Ascending aorta (tissue), 2 donors: ENCODE measurements at regions not wholly inside any gene's neighbourhood (a gene's known extent, or its start where the extent isn't known, plus 50 kb on each side); places are given as distances from the start of the nearest gene placed in this dataset.
A peak's percentile ranks its signal among the peaks of the same experiment; 100 is the strongest.

ENCODE experiments used
- DNase-seq, 2 donors: peaks; one replicate each; pipeline ENCODE4 v3.0.0-alpha.2; 2019; ENCODE audit warnings: low spot score in 2 of 2
- H3K27ac ChIP-seq, 2 donors: fragments of 200-600 bp; sonication (generic); one replicate each; pipeline ENCODE4 v1.5.1; 2016 to 2017; ENCODE audit warnings: mild to moderate bottlenecking in 1 of 2
- H3K27me3 ChIP-seq: fragments of 200-600 bp; sonication (generic); one replicate; pipeline ENCODE4 v1.5.1; 2017
- H3K36me3 ChIP-seq, 2 donors: fragments of 200-600 bp; sonication (generic); one replicate each; pipeline ENCODE4 v1.5.1; 2016
- H3K4me1 ChIP-seq, 2 donors: fragments of 200-600 bp; sonication (generic); one replicate each; pipeline ENCODE4 v1.5.1; 2016 to 2017; ENCODE audit warnings: mild to moderate bottlenecking in 1 of 2
- H3K4me3 ChIP-seq, 2 donors: fragments of 200-600 bp; sonication (generic); one replicate each; pipeline ENCODE4 v1.5.1; 2016 to 2017; ENCODE audit warnings: mild to moderate bottlenecking in 1 of 2
- H3K9me3 ChIP-seq, 2 donors: fragments of 200-600 bp; sonication (generic); one replicate each; pipeline ENCODE4 v1.5.1; 2016
- intact Hi-C: fragments of 100-400 bp; cut with DNase I; formaldehyde crosslinking; loops from one replicate; pipeline ENCODE4 v1.15.1; 2023
- TF ChIP-seq, protein P1 (sequence below), 3 experiments: fragments of 200-600 bp in 2 of 3; fragments of 450-650 bp in 1 of 3; sonication (generic) in 2 of 3; IDR thresholded peaks; one replicate each; pipeline ENCODE4 v1.5.1; 2016 to 2019; ENCODE audit warnings: antibody characterized with exemption in 3 of 3, mild to moderate bottlenecking in 1 of 3, moderate library complexity in 1 of 3

DNA sequence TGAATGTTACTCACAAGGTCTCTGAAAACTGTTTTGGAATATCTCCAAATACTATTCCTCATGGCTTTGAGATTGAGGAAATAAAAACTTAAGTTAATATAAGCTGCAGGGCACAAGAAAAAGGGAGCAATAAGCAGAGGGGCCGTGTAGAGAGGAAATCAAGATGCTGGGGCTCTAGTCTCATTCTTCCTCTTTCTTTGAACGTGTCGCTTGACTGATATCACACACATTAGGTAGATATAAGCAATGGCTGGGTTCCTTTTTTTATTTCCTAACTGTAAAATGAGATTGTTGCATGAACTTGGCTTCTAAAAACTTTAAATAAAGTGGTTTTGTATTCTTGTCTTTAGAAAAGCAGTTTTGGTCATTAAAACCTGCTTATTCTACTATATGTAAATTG is 326.7 kb upstream of the ROPN1 start:
- intact Hi-C loops = no loop called here
- Histone ChIP-seq H3K27ac (peak overlapping the region; percentile 55 to 67), H3K27me3 (no peaks in the 10 kb centered on the region), H3K4me1 (peaks cover 0 to 32% of the 10 kb centered on the region in 2 donors), H3K36me3 (peaks cover 0 to 5% of the 10 kb centered on the region in 2 donors), H3K4me3 (no peak overlapping the region), H3K9me3 (no peaks in the 10 kb centered on the region)
- TF ChIP-seq, protein P1, sequence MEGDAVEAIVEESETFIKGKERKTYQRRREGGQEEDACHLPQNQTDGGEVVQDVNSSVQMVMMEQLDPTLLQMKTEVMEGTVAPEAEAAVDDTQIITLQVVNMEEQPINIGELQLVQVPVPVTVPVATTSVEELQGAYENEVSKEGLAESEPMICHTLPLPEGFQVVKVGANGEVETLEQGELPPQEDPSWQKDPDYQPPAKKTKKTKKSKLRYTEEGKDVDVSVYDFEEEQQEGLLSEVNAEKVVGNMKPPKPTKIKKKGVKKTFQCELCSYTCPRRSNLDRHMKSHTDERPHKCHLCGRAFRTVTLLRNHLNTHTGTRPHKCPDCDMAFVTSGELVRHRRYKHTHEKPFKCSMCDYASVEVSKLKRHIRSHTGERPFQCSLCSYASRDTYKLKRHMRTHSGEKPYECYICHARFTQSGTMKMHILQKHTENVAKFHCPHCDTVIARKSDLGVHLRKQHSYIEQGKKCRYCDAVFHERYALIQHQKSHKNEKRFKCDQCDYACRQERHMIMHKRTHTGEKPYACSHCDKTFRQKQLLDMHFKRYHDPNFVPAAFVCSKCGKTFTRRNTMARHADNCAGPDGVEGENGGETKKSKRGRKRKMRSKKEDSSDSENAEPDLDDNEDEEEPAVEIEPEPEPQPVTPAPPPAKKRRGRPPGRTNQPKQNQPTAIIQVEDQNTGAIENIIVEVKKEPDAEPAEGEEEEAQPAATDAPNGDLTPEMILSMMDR (IDR thresholded peaks at IDR 0.05) = no peak
- DNase-seq = no peak

DNA sequence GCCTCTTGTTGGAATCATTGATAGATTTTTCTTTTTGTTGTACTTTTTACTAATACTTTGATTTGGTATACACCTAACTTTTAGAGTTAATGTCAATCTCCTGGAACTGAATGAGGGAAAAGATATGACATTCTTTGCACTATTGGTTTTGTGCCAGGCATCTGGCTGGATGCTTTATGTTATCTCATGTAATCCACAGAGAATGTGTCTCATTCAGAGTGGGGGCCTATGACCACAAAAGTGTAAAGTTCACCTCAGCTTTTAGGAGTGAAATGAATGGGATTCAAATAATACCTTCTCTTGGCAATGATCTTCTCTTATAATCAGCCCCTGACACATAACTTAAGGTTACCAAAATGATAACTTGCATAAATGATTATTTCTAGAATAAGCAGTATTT is 329.1 kb upstream of the ROPN1 start:
- H3K4me1 ChIP-seq = peaks cover 0 to 26% of the 10 kb centered on the region in 2 donors
- H3K36me3 ChIP-seq = peaks cover under 1 to 6% of the 10 kb centered on the region in 2 donors
- H3K4me3 ChIP-seq = no peak overlapping the region
- no peak overlapping the region for H3K27ac ChIP-seq
- TF ChIP-seq, protein P1 (IDR thresholded peaks at IDR 0.05) = no peak
- DNase-seq = no peak
- H3K27me3 ChIP-seq = no peaks in the 10 kb centered on the region
- no peaks in the 10 kb centered on the region for H3K9me3 ChIP-seq
- intact Hi-C loops = no loop called here

DNA sequence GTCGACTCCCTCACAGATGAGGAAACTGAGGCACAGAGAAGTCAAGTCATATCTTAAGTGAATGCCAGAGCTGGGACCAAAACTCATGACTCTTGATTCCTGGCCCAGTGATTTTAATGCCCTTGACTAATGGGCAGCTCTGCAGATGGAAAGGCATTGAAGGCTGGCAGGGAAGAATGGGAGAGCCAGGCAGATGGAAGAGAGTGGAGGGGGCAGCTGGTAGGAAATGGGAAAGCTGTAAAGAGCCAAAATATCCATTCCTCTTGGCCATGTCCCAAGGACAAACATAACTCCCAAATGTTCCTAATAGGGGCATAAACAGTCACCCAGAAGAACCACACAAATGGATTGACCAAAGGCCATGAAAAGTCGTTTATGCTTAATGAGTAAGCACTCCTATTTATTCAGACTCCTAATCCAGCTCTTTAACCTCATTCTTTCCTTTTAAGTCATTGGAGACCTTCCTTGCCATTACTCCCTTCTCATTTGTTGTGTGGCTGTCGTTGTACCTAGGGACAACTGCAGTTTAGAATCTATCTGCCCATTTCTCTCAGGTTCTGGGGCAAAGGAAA is 330.5 kb upstream of the ROPN1 start:
- TF ChIP-seq, protein P1 (IDR thresholded peaks at IDR 0.05) = no peak
- H3K36me3 ChIP-seq = peaks cover 14 to 15% of the 10 kb centered on the region in 2 donors
- peaks cover 0 to 26% of the 10 kb centered on the region in 2 donors for H3K4me1 ChIP-seq
- peak overlapping the region; percentile 15 to 51 for H3K27ac ChIP-seq
- H3K27me3 ChIP-seq = no peaks in the 10 kb centered on the region
- no peak overlapping the region for H3K4me3 ChIP-seq
- DNase-seq = no peak
- intact Hi-C loops = no loop called here
- H3K9me3 ChIP-seq = no peaks in the 10 kb centered on the region

DNA sequence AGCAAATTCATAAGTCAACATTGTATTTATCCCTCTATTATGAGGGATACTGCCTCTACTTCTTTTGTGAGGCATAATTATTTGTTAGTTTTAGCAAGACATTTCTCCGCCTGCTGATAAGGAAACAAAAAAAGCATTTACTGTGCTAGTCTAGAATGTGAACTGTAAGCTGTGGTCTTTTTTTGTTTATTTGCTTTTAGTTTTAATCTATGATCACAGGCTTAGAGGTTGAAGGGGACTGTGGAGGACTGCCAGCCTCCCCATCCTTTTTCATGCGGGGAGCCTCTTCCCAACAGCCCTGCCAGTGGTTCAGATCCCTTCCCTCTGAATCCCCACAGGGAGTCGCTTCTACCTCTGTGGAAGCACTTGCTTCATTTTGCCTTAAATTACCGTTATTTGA is 331.0 kb upstream of the ROPN1 start:
- H3K9me3 ChIP-seq = no peaks in the 10 kb centered on the region
- no peaks in the 10 kb centered on the region for H3K27me3 ChIP-seq
- intact Hi-C loops = no loop called here
- H3K4me3 ChIP-seq = no peak overlapping the region
- DNase-seq = no peak
- peaks cover 0 to 26% of the 10 kb centered on the region in 2 donors for H3K4me1 ChIP-seq
- H3K27ac ChIP-seq = peak overlapping the region; percentile 15 to 51
- peaks cover 19 to 21% of the 10 kb centered on the region in 2 donors for H3K36me3 ChIP-seq
- TF ChIP-seq, protein P1 (IDR thresholded peaks at IDR 0.05) = no peak

DNA sequence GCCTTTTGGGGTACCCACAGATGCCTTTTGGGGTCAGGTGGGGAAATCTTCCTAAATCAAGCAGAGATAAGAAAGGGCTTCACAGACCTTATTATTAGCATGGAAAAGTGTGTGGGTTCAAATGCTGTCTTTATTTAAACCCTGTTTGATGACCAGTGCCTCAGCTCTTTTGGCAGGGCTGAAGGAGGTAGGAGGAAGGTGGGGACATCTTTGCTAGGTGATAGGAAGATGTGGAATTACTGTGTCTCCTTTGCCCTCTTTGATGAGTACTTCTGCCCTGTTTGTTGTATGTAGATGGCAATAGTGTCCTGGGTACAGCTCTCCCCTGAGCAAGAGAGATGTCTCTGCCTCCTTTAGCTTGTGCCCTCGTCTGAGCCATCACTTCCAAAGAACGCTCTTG is 333.3 kb upstream of the ROPN1 start:
- Histone ChIP-seq H3K9me3 (no peaks in the 10 kb centered on the region), H3K27me3 (no peaks in the 10 kb centered on the region), H3K36me3 (peaks cover 33 to 34% of the 10 kb centered on the region in 2 donors), H3K27ac (no peak overlapping the region), H3K4me1 (peaks cover 0 to 22% of the 10 kb centered on the region in 2 donors), H3K4me3 (no peak overlapping the region)
- TF ChIP-seq, protein P1 (IDR thresholded peaks at IDR 0.05) = no peak
- no peak for DNase-seq
- intact Hi-C loops = no loop called here

DNA sequence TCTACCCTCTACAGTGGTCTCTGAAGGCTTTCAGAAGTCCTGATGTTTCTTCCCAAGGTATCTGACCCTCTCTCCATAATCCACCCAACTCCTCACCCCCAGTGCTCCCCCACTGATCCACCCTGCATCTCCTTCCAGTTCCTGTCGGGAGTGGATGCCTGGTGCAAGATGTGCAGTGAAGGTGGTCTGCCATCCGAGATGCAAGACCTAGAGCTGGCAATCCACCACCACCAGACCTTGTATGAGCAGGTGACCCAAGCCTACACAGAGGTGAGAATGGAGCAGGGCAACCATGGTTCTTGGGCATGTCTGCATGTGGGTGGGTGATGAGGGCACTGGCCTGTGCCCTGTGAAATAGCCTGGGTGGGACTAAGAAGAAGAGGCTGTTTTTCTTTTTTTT is 337.8 kb upstream of the ROPN1 start:
- no peak overlapping the region for H3K27ac ChIP-seq
- intact Hi-C loops = no loop called here
- H3K27me3 ChIP-seq = no peaks in the 10 kb centered on the region
- H3K4me3 ChIP-seq = no peak overlapping the region
- TF ChIP-seq, protein P1 (IDR thresholded peaks at IDR 0.05) = no peak
- peaks cover 0 to 6% of the 10 kb centered on the region in 2 donors for H3K4me1 ChIP-seq
- DNase-seq = no peak
- peaks cover 71 to 72% of the 10 kb centered on the region in 2 donors for H3K36me3 ChIP-seq
- no peaks in the 10 kb centered on the region for H3K9me3 ChIP-seq
